Glutamatergic neuron (in vitro differentiated cells): ENCODE measurements at regions not wholly inside any gene's neighbourhood (a gene's known extent, or its start where the extent isn't known, plus 50 kb on each side); places are given as distances from the start of the nearest gene placed in this dataset.

ENCODE experiments used
- DNase-seq: peaks from one replicate; pipeline ENCODE4 v3.0.0; 2022
- H3K27ac Mint-ChIP-seq: one replicate; pipeline ENCODE4 v1.8.0; 2020; ENCODE audit warnings: mild to moderate bottlenecking, mixed read lengths, inconsistent platforms; ENCODE audit not compliant: unreplicated experiment
- H3K27me3 Mint-ChIP-seq: one replicate; pipeline ENCODE4 v1.8.0; 2020; ENCODE audit warnings: mild to moderate bottlenecking, moderate library complexity, mixed read lengths, inconsistent platforms; ENCODE audit not compliant: unreplicated experiment
- H3K36me3 Mint-ChIP-seq: one replicate; pipeline ENCODE4 v1.8.0; 2020; ENCODE audit warnings: mild to moderate bottlenecking, mixed read lengths, inconsistent platforms; ENCODE audit not compliant: unreplicated experiment
- H3K4me1 Mint-ChIP-seq: one replicate; pipeline ENCODE4 v1.8.0; 2020; ENCODE audit warnings: mild to moderate bottlenecking, low read depth, mixed read lengths, inconsistent platforms; ENCODE audit not compliant: unreplicated experiment
- H3K4me3 Mint-ChIP-seq: one replicate; pipeline ENCODE4 v1.8.0; 2020; ENCODE audit warnings: mild to moderate bottlenecking, mixed read lengths, inconsistent platforms; ENCODE audit not compliant: unreplicated experiment
- H3K9me3 Mint-ChIP-seq: one replicate; pipeline ENCODE4 v1.8.0; 2020; ENCODE audit warnings: mild to moderate bottlenecking, moderate library complexity, mixed read lengths, inconsistent platforms; ENCODE audit not compliant: unreplicated experiment
- TF ChIP-seq, protein P1 (sequence below): fragments of 200-600 bp; sonication (generic); IDR thresholded peaks from one replicate; pipeline ENCODE4 v1.5.0; 2021; ENCODE audit not compliant: partially characterized antibody, unreplicated experiment

DNA sequence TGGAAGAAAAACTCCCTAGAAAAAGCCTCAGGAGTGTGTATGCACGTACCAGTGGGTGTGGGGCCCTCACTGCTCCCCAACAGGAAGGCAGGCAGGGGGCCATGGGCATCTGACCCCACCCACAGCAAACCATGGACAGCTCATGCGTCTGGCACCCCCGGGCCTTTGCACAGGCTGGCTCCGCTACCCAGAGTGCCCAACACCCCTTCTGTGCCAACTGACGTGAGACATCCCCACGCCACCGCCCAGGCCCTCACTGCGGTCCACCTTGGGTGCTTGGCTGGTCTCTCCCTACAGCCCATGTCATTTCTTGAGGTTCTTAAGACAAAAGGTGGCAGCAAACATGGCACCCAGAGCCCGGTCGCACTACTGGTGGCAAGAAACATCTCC is 91.4 kb downstream of the NCOR2 start:
- no peak for DNase-seq
- TF ChIP-seq, protein P1, sequence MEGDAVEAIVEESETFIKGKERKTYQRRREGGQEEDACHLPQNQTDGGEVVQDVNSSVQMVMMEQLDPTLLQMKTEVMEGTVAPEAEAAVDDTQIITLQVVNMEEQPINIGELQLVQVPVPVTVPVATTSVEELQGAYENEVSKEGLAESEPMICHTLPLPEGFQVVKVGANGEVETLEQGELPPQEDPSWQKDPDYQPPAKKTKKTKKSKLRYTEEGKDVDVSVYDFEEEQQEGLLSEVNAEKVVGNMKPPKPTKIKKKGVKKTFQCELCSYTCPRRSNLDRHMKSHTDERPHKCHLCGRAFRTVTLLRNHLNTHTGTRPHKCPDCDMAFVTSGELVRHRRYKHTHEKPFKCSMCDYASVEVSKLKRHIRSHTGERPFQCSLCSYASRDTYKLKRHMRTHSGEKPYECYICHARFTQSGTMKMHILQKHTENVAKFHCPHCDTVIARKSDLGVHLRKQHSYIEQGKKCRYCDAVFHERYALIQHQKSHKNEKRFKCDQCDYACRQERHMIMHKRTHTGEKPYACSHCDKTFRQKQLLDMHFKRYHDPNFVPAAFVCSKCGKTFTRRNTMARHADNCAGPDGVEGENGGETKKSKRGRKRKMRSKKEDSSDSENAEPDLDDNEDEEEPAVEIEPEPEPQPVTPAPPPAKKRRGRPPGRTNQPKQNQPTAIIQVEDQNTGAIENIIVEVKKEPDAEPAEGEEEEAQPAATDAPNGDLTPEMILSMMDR, result no peak
- H3K4me1 Mint-ChIP-seq, result peaks cover 24% of the 10 kb centered on the region
- H3K36me3 Mint-ChIP-seq, result peaks cover 27% of the 10 kb centered on the region
- no peak overlapping the region for H3K4me3 Mint-ChIP-seq
- peaks cover 15% of the 10 kb centered on the region for H3K27me3 Mint-ChIP-seq
- no peak overlapping the region for H3K27ac Mint-ChIP-seq
- peaks cover 22% of the 10 kb centered on the region for H3K9me3 Mint-ChIP-seq

DNA sequence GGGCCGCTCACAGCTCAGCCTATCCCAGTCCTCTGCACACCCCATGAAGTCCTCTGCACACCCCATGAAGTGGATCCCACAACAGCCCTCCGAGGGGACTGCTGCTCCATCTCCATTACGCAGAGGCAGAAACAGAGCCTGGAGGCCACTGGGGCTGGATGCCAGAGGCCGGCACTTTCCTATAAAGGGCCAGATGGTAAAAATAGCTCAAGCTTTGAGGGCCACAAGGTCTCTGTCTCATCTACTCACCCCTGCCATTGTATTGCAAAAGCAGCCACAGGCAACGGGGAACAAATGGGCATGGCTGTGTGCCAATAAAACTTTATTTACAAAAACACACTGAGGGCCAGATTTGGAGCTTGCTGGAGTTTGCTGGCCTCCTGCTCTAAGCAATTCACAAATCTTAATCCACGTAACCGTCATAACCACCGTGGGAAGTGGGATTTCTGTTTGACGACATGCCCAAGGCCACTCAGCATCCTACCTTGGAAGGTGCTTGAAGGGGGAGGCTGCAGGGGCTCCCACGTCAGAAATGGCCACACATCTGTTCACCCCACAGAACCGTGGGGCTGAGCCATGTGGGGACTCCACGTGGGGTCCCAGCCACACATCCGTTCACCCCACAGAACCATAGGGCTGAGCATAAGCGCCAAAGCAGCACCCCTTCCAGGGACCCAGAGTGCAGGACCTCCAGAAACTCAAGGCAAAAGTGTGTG is 92.0 kb downstream of the NCOR2 start:
- no peak for DNase-seq
- TF ChIP-seq, protein P1, result no peak
- H3K4me1 Mint-ChIP-seq, result peaks cover 22% of the 10 kb centered on the region
- no peak overlapping the region for H3K4me3 Mint-ChIP-seq
- peaks cover 28% of the 10 kb centered on the region for H3K36me3 Mint-ChIP-seq
- peaks cover 20% of the 10 kb centered on the region for H3K9me3 Mint-ChIP-seq
- H3K27me3 Mint-ChIP-seq, result peaks cover 12% of the 10 kb centered on the region
- H3K27ac Mint-ChIP-seq, result no peak overlapping the region

DNA sequence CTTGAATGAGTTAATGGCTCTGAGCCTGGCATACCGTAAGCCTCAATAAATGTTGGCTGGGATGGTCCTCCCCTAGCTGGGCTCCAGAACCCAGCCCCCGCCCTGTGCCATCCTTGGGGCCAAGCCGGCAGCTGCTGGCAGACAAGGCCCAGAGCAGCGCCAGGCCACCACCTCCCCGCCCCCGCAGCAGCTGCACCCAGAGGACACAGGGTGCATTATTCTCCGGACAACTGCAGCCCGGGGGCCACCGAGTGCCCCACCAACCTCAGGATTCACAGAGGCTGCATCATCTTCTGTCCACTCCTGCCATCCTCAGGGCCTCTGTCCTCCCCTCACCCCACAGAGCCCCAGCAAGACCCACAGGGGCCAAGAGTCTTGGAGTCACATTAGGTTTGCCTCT is 92.7 kb downstream of the NCOR2 start:
- no peak for DNase-seq
- Mint-ChIP-seq H3K36me3 (peaks cover 35% of the 10 kb centered on the region), H3K27me3 (peaks cover 12% of the 10 kb centered on the region), H3K9me3 (peaks cover 21% of the 10 kb centered on the region), H3K27ac (no peak overlapping the region), H3K4me1 (peaks cover 20% of the 10 kb centered on the region), H3K4me3 (no peak overlapping the region)
- TF ChIP-seq, protein P1, result no peak

DNA sequence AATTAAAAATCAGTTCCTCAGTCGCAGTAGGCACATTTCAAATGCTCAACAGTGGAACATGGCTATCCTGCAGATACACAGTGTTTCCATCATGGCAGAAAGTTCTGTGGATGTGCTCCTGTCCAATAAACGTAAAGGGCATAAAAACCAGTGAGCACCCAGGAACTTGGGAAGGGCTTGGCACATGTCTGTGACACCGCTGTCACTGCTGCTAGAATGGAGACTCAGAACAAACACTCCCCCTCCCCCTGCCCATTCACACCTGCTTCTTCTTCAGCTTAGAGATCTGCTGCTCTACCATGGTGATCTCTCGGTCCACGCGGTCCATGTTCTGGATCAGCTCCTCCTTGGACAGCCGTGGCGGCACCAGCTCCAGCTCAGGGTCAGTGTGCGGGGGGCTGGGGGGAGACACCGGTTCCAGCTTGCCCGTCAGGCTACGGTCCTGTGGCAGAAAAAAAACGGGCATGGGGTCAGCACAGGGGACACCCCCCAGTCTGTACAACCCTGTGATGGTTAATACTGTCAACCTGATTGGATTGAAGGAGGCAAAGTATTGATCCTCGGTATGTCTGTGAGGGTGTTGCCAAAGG is 94.6 kb downstream of the NCOR2 start:
- H3K36me3 Mint-ChIP-seq, result peaks cover 42% of the 10 kb centered on the region
- no peak for DNase-seq
- peaks cover 10% of the 10 kb centered on the region for H3K9me3 Mint-ChIP-seq
- H3K4me3 Mint-ChIP-seq, result no peak overlapping the region
- H3K27ac Mint-ChIP-seq, result no peak overlapping the region
- peaks cover 4% of the 10 kb centered on the region for H3K4me1 Mint-ChIP-seq
- H3K27me3 Mint-ChIP-seq, result peaks cover 2% of the 10 kb centered on the region
- TF ChIP-seq, protein P1, result no peak

DNA sequence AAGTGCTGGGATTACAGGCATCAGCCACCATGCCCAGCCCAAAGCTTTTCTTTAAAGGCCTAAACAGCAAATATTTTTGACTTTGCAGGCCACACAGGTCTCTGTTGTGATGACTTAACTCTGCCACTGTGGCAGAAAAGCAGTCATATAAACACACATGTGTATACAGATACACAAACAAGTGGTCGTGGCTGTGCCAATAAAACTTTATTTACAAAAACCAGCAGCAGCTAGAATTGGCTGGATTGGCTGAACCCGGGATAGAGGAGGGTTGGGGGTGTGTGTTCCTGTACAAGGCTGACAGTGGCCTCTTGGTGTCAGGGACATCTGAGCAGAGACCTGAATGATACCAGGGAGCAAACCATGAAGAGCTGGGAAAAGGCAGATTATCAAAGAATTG is 95.6 kb downstream of the NCOR2 start:
- Mint-ChIP-seq H3K4me3 (no peak overlapping the region), H3K9me3 (peaks cover 14% of the 10 kb centered on the region), H3K36me3 (peaks cover 42% of the 10 kb centered on the region), H3K4me1 (peaks cover 1% of the 10 kb centered on the region), H3K27ac (no peak overlapping the region), H3K27me3 (peaks cover 2% of the 10 kb centered on the region)
- DNase-seq, result no peak
- TF ChIP-seq, protein P1, result no peak
